Stimulated activated memory B cell treated with anti-CD40 and anti-IgM and Interleukin-4, amounts not matched to agents 10 μg/mL and 1 μg/mL and 100 μg/mL, for 72 hours (primary cell): ENCODE measurements at regions not wholly inside any gene's neighbourhood (a gene's known extent, or its start where the extent isn't known, plus 50 kb on each side); places are given as distances from the start of the nearest gene placed in this dataset.
A peak's percentile ranks its signal among the peaks of the same experiment; 100 is the strongest.

Experiments used
- ATAC-seq: fragments of 150-1000 bp; cut with Tn5 transposase; 2 replicates; pipeline ENCODE4 v1.10.0; 2021
- H3K27ac Mint-ChIP-seq: one replicate; pipeline ENCODE4 v1.8.0; 2022; ENCODE audit warnings: mild to moderate bottlenecking, mixed read lengths
- H3K27me3 Mint-ChIP-seq: one replicate; pipeline ENCODE4 v1.8.0; 2022; ENCODE audit warnings: mixed read lengths
- H3K36me3 Mint-ChIP-seq: one replicate; pipeline ENCODE4 v1.8.0; 2022; ENCODE audit warnings: mixed read lengths
- H3K4me1 Mint-ChIP-seq: one replicate; pipeline ENCODE4 v1.8.0; 2022; ENCODE audit warnings: mixed read lengths
- H3K4me3 Mint-ChIP-seq: one replicate; pipeline ENCODE4 v1.8.0; 2022; ENCODE audit warnings: mild to moderate bottlenecking, moderate library complexity, mixed read lengths
- H3K9me3 Mint-ChIP-seq: one replicate; pipeline ENCODE4 v1.8.0; 2022; ENCODE audit warnings: mixed read lengths

DNA sequence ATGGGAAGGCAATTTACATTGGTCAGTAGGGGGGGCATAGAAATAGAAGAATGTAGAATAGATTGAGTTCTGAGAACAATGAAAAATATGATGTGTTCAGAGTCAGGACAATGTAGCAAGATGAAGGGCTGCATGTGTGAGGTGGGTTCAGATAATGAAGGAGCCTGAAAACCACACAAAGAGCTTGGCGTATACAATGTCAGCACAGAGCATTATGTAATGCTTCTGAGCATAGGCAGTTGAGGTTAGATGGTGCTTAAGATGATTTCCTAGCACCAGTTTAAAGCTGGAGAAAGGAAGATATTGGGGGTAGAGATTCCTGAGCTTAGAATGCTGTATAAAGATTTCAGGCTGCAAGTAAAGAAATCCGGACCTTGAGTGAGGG is 202.0 kb upstream of the SNX7 start:
- no peaks in the 10 kb centered on the region for H3K4me1 Mint-ChIP-seq
- ATAC-seq, result no peak
- H3K36me3 Mint-ChIP-seq, result no peaks in the 10 kb centered on the region

GRCh38 chr1:98458511-98459485 is 202.7 kb upstream of the SNX7 start:
- H3K4me1 Mint-ChIP-seq, result no peaks in the 10 kb centered on the region
- H3K4me3 Mint-ChIP-seq, result no peak overlapping the region
- no peak overlapping the region for H3K27ac Mint-ChIP-seq
- H3K36me3 Mint-ChIP-seq, result no peaks in the 10 kb centered on the region
- H3K9me3 Mint-ChIP-seq, result no peaks in the 10 kb centered on the region
- no peaks in the 10 kb centered on the region for H3K27me3 Mint-ChIP-seq
- ATAC-seq, result no peak

More for the DNA sequence above, 202.0 kb upstream of the SNX7 start:
- Mint-ChIP-seq H3K27ac (no peak overlapping the region), H3K27me3 (no peaks in the 10 kb centered on the region), H3K9me3 (no peaks in the 10 kb centered on the region), H3K4me3 (no peak overlapping the region)

- H3K27me3 Mint-ChIP-seq, result no peaks in the 10 kb centered on the region
- no peak overlapping the region for H3K27ac Mint-ChIP-seq
- H3K9me3 Mint-ChIP-seq, result no peaks in the 10 kb centered on the region
- no peak overlapping the region for H3K4me3 Mint-ChIP-seq
- no peaks in the 10 kb centered on the region for H3K4me1 Mint-ChIP-seq
- no peaks in the 10 kb centered on the region for H3K36me3 Mint-ChIP-seq
- no peak for ATAC-seq
Measured at GRCh38 chr1:98457248-98457647, 204.3 kb upstream of the SNX7 start.

- H3K9me3 Mint-ChIP-seq, result no peaks in the 10 kb centered on the region
- H3K36me3 Mint-ChIP-seq, result no peaks in the 10 kb centered on the region
- no peak overlapping the region for H3K4me3 Mint-ChIP-seq
- ATAC-seq, result no peak
- H3K27me3 Mint-ChIP-seq, result no peaks in the 10 kb centered on the region
- no peaks in the 10 kb centered on the region for H3K4me1 Mint-ChIP-seq
- no peak overlapping the region for H3K27ac Mint-ChIP-seq
Measured at GRCh38 chr1:98454666-98455065, 206.9 kb upstream of the SNX7 start.

DNA sequence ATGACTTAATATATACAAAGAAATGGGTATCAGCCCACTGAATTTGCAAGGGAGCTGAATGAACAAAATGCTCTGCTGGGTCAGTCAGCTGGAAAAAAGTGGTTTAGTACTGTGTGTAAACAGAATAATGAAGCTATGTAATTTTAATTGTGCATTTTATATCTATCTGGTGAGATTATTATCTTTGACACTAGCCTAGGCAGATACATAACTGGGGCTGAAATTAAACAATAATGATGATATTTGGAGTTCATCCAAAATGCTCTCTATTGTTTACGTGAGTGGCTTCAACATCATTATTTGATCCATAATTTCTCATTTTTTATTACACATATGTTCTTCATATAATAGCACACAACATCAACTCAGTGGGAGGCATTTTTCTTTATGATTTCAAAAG is 208.5 kb upstream of the SNX7 start:
- no peak overlapping the region for H3K27ac Mint-ChIP-seq
- no peaks in the 10 kb centered on the region for H3K36me3 Mint-ChIP-seq

DNA sequence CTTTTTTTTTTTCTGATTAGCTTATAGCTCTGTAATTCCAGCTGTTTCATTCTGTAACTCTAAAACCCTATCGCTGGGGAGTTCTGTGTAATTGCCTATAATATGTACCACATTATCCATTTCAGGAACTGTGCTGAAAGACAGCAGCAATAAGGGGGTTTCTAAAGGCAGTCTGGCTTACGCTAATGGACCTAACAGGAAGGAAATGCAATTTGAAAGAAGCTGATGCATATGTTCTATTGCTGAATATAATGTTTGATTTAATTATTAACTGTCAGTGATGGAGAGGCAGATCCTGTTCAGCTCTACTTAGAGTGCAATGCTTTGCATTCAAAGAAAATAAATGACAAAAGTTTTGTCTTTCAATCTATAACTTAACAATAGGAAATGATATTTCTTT is 209.4 kb upstream of the SNX7 start:
- Mint-ChIP-seq H3K36me3 (no peaks in the 10 kb centered on the region), H3K9me3 (no peaks in the 10 kb centered on the region), H3K4me3 (no peak overlapping the region), H3K27ac (no peak overlapping the region), H3K4me1 (no peaks in the 10 kb centered on the region), H3K27me3 (no peaks in the 10 kb centered on the region)
- ATAC-seq, result no peak

More for the DNA sequence above, 208.5 kb upstream of the SNX7 start:
- H3K27me3 Mint-ChIP-seq, result no peaks in the 10 kb centered on the region
- H3K4me1 Mint-ChIP-seq, result no peaks in the 10 kb centered on the region
- no peaks in the 10 kb centered on the region for H3K9me3 Mint-ChIP-seq
- H3K4me3 Mint-ChIP-seq, result no peak overlapping the region
- no peak for ATAC-seq

- Mint-ChIP-seq H3K4me3 (no peak overlapping the region), H3K36me3 (no peaks in the 10 kb centered on the region), H3K27me3 (no peaks in the 10 kb centered on the region), H3K4me1 (no peaks in the 10 kb centered on the region), H3K27ac (no peak overlapping the region), H3K9me3 (no peaks in the 10 kb centered on the region)
- ATAC-seq, result no peak
Measured at GRCh38 chr1:98441281-98441680, 220.2 kb upstream of the SNX7 start.

GRCh38 chr1:98439471-98439870 is 222.1 kb upstream of the SNX7 start:
- Mint-ChIP-seq H3K4me1 (no peaks in the 10 kb centered on the region), H3K27me3 (no peaks in the 10 kb centered on the region), H3K9me3 (no peaks in the 10 kb centered on the region), H3K27ac (no peak overlapping the region), H3K36me3 (no peaks in the 10 kb centered on the region), H3K4me3 (no peak overlapping the region)
- no peak for ATAC-seq

GRCh38 chr1:98437540-98437939 is 224.0 kb upstream of the SNX7 start:
- Mint-ChIP-seq H3K36me3 (no peaks in the 10 kb centered on the region), H3K27me3 (no peaks in the 10 kb centered on the region), H3K27ac (no peak overlapping the region), H3K4me1 (no peaks in the 10 kb centered on the region), H3K4me3 (no peak overlapping the region), H3K9me3 (no peaks in the 10 kb centered on the region)
- ATAC-seq, result no peak

GRCh38 chr1:98437011-98437410 is 224.5 kb upstream of the SNX7 start:
- Mint-ChIP-seq H3K27ac (no peak overlapping the region), H3K36me3 (no peaks in the 10 kb centered on the region), H3K4me1 (no peaks in the 10 kb centered on the region), H3K27me3 (no peaks in the 10 kb centered on the region), H3K9me3 (no peaks in the 10 kb centered on the region), H3K4me3 (no peak overlapping the region)
- no peak for ATAC-seq

DNA sequence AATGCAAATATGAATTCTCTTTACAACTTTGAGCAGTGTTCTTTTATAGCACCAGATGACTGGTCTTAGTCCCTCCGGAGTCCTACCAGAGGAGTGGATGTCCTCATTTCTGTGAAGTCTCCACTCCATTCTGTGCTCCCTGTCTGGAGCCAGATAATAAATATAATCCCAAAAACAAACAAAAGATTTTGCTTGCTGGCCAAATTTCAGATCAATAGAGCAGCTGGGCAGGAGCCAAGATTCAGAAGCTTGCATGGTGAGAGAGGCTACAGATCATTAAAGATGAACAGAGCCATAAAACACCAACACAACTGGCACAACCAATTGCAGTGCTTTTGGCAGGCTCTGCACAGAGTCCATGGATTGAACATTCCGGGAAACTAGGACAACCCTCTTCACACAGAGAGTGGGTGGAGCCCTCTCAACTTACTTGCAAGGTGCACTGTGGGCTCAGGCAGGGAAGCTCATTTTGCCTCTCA is 231.5 kb upstream of the SNX7 start:
- no peaks in the 10 kb centered on the region for H3K36me3 Mint-ChIP-seq
- H3K4me3 Mint-ChIP-seq, result no peak overlapping the region
- H3K27ac Mint-ChIP-seq, result no peak overlapping the region
- no peak for ATAC-seq
- no peaks in the 10 kb centered on the region for H3K4me1 Mint-ChIP-seq
- H3K27me3 Mint-ChIP-seq, result no peaks in the 10 kb centered on the region
- H3K9me3 Mint-ChIP-seq, result peaks cover 3% of the 10 kb centered on the region

GRCh38 chr1:98428864-98429263 is 232.7 kb upstream of the SNX7 start:
- peak; percentile 24 for ATAC-seq
- Mint-ChIP-seq H3K4me1 (no peaks in the 10 kb centered on the region), H3K36me3 (no peaks in the 10 kb centered on the region), H3K9me3 (peaks cover 3% of the 10 kb centered on the region), H3K27ac (no peak overlapping the region), H3K27me3 (no peaks in the 10 kb centered on the region), H3K4me3 (no peak overlapping the region)

- Mint-ChIP-seq H3K4me1 (no peaks in the 10 kb centered on the region), H3K27ac (no peak overlapping the region), H3K27me3 (no peaks in the 10 kb centered on the region), H3K36me3 (no peaks in the 10 kb centered on the region), H3K4me3 (no peak overlapping the region), H3K9me3 (peaks cover 3% of the 10 kb centered on the region)
- no peak for ATAC-seq
Measured at GRCh38 chr1:98427664-98428063, 233.9 kb upstream of the SNX7 start.

DNA sequence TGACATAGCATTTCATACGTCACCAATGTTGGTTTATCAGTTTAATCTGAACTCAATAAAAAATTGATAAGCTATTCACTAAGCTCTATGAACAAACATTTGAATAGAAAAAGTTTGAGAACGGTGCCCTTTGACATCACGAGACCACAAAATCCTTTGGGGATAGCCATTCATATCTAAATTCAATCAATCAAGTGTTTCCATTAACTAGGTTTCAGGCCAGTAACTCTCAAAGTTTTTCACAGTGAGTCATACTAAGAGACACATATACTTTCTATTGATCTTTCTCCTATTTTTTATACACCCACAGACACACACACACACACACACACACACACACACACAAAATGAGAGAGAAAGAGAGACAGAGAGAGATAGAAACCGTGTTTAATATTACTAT is 235.4 kb upstream of the SNX7 start:
- ATAC-seq, result no peak

GRCh38 chr1:98422816-98423215 is 238.7 kb upstream of the SNX7 start:
- H3K27me3 Mint-ChIP-seq, result no peaks in the 10 kb centered on the region
- no peaks in the 10 kb centered on the region for H3K36me3 Mint-ChIP-seq
- no peak overlapping the region for H3K27ac Mint-ChIP-seq
- peaks cover 6% of the 10 kb centered on the region for H3K9me3 Mint-ChIP-seq
- H3K4me3 Mint-ChIP-seq, result no peak overlapping the region
- no peaks in the 10 kb centered on the region for H3K4me1 Mint-ChIP-seq
- ATAC-seq, result no peak

More for the DNA sequence above, 235.4 kb upstream of the SNX7 start:
- Mint-ChIP-seq H3K36me3 (no peaks in the 10 kb centered on the region), H3K27me3 (no peaks in the 10 kb centered on the region), H3K9me3 (peaks cover 3% of the 10 kb centered on the region), H3K27ac (no peak overlapping the region), H3K4me1 (no peaks in the 10 kb centered on the region), H3K4me3 (no peak overlapping the region)

GRCh38 chr1:98421085-98421435 is 240.5 kb upstream of the SNX7 start:
- ATAC-seq, result no peak
- H3K4me3 Mint-ChIP-seq, result no peak overlapping the region

More at GRCh38 chr1:98421085-98421435, 240.5 kb upstream of the SNX7 start:
- H3K9me3 Mint-ChIP-seq, result peaks cover 3% of the 10 kb centered on the region
- no peaks in the 10 kb centered on the region for H3K27me3 Mint-ChIP-seq
- H3K27ac Mint-ChIP-seq, result no peak overlapping the region
- no peaks in the 10 kb centered on the region for H3K4me1 Mint-ChIP-seq
- H3K36me3 Mint-ChIP-seq, result no peaks in the 10 kb centered on the region
